CD4-positive, alpha-beta T cell (primary cell): ENCODE measurements at regions not wholly inside any gene's neighbourhood (a gene's known extent, or its start where the extent isn't known, plus 50 kb on each side); places are given as distances from the start of the nearest gene placed in this dataset.

Experiments used
- ATAC-seq: fragments of 200-7000 bp; cut with Tn5 transposase; one replicate; pipeline ENCODE4 v1.10.0; 2022; ENCODE audit warnings: mild to moderate bottlenecking; ENCODE audit not compliant: poor library complexity
- CTCF ChIA-PET: fragments of 350-600 bp; sonication (Branson Sonifier 250); formaldehyde crosslinking; loops from one replicate; lab custom pipeline; 2021; ENCODE audit warnings: antibody characterized with exemption, inconsistent platforms; lab: Charles Lee
- POLR2A ChIA-PET: fragments of 350-600 bp; sonication (Branson Sonifier 250); formaldehyde crosslinking; loops from one replicate; lab custom pipeline; 2021; ENCODE audit warnings: antibody characterized with exemption, inconsistent platforms; lab: Charles Lee
- DNase-seq, 14 experiments: peaks; one replicate each; pipeline ENCODE4 v3.0.0-alpha.2; 2013 to 2020; ENCODE audit warnings: mixed read lengths in 2 of 14
- H3K27ac ChIP-seq, 2 donors: one replicate each; pipeline versions ENCODE4 v1.5.1 to v1.7.0; 2013; ENCODE audit warnings: low read length in 2 of 2, low read depth in 1 of 2, mild to moderate bottlenecking in 1 of 2
- H3K27me3 ChIP-seq, 2 experiments: 1 replicate in 1 of 2; 2 replicates in 1 of 2; pipeline versions ENCODE4 v1.6.1 to v1.7.0; 2013; ENCODE audit warnings: low read length in 2 of 2, control low read depth in 1 of 2, mild to moderate bottlenecking in 1 of 2, moderate library complexity in 1 of 2; ENCODE audit not compliant: insufficient read depth in 2 of 2, control insufficient read depth in 1 of 2
- H3K36me3 ChIP-seq: one replicate; pipeline ENCODE4 v1.6.1; 2013; ENCODE audit warnings: low read length, control low read depth; ENCODE audit not compliant: insufficient read depth
- H3K4me1 ChIP-seq: one replicate; pipeline ENCODE4 v1.6.1; 2013; ENCODE audit warnings: low read length, control low read depth; ENCODE audit not compliant: insufficient read depth
- H3K4me3 ChIP-seq: one replicate; pipeline ENCODE4 v1.5.1; 2013; ENCODE audit warnings: mild to moderate bottlenecking, low read length, moderate library complexity
- H3K9me3 ChIP-seq, 2 experiments: 1 replicate in 1 of 2; 2 replicates in 1 of 2; pipeline versions ENCODE4 v1.6.1 to v1.7.0; 2013; ENCODE audit warnings: low read length in 2 of 2, mild to moderate bottlenecking in 2 of 2, control low read depth in 1 of 2, moderate library complexity in 1 of 2; ENCODE audit not compliant: control insufficient read depth in 1 of 2, insufficient read depth in 1 of 2
- H3K27ac Mint-ChIP-seq: one replicate; pipeline ENCODE4 v1.8.0; 2020; ENCODE audit warnings: mixed read lengths
- H3K27me3 Mint-ChIP-seq: one replicate; pipeline ENCODE4 v1.8.0; 2021; ENCODE audit warnings: mixed read lengths
- H3K36me3 Mint-ChIP-seq: one replicate; pipeline ENCODE4 v1.8.0; 2021; ENCODE audit warnings: low read depth, mixed read lengths
- H3K4me1 Mint-ChIP-seq: one replicate; pipeline ENCODE4 v1.8.0; 2021; ENCODE audit warnings: low read depth, mixed read lengths
- H3K4me3 Mint-ChIP-seq: one replicate; pipeline ENCODE4 v1.8.0; 2020; ENCODE audit warnings: mild to moderate bottlenecking, mixed read lengths
- H3K9me3 Mint-ChIP-seq: one replicate; pipeline ENCODE4 v1.8.0; 2020; ENCODE audit warnings: mixed read lengths
- CTCF ChIP-seq: fragments of 200-600 bp; IDR thresholded peaks from one replicate; pipeline ENCODE4 v1.8.0; 2022; ENCODE audit warnings: antibody characterized with exemption, mild to moderate bottlenecking
- intact Hi-C, 2 experiments: fragments of 100-400 bp; cut with DNase I in 1 of 2; cut with micrococcal nuclease in 1 of 2; formaldehyde crosslinking; loops; one replicate each; pipeline versions ENCODE4 v1.15.1 to v1.9.0; 2023 to 2025; cut with DNase I, micrococcal nuclease

- no peaks in the 10 kb centered on the region for H3K27me3 ChIP-seq
- H3K4me1 ChIP-seq: no peaks in the 10 kb centered on the region
- ChIA-PET POLR2A (no interaction called here), CTCF (no interaction called here)
- TF ChIP-seq CTCF: no peak
- Mint-ChIP-seq H3K36me3 (no peaks in the 10 kb centered on the region), H3K27me3 (no peaks in the 10 kb centered on the region), H3K9me3 (no peaks in the 10 kb centered on the region), H3K4me1 (no peaks in the 10 kb centered on the region), H3K27ac (no peak overlapping the region), H3K4me3 (no peak overlapping the region)
- no peak overlapping the region for H3K4me3 ChIP-seq
- intact Hi-C loops: no loop called here
- H3K36me3 ChIP-seq: no peaks in the 10 kb centered on the region
- H3K27ac ChIP-seq: no peak overlapping the region
- H3K9me3 ChIP-seq: no peaks in the 10 kb centered on the region
- ATAC-seq (no peak), DNase-seq (no peak)
Observed at GRCh38 chr6:104617591-104617990, 242.1 kb downstream of the HACE1 start.

GRCh38 chr6:104614394-104614793, 245.3 kb downstream of the HACE1 start:
- Histone ChIP-seq H3K36me3 (no peaks in the 10 kb centered on the region), H3K4me3 (no peak overlapping the region), H3K9me3 (no peaks in the 10 kb centered on the region), H3K4me1 (no peaks in the 10 kb centered on the region), H3K27ac (no peak overlapping the region), H3K27me3 (no peaks in the 10 kb centered on the region)
- H3K4me3 Mint-ChIP-seq: no peak overlapping the region
- no peaks in the 10 kb centered on the region for H3K9me3 Mint-ChIP-seq
- intact Hi-C loops: no loop called here
- DNase-seq (no peak), ATAC-seq (no peak)
- CTCF ChIA-PET: no interaction called here
- no peaks in the 10 kb centered on the region for H3K36me3 Mint-ChIP-seq
- no peaks in the 10 kb centered on the region for H3K4me1 Mint-ChIP-seq
- no peak overlapping the region for H3K27ac Mint-ChIP-seq
- POLR2A ChIA-PET: no interaction called here
- no peak for TF ChIP-seq CTCF
- H3K27me3 Mint-ChIP-seq: no peaks in the 10 kb centered on the region

- Mint-ChIP-seq H3K27ac (no peak overlapping the region), H3K27me3 (no peaks in the 10 kb centered on the region), H3K9me3 (no peaks in the 10 kb centered on the region), H3K36me3 (no peaks in the 10 kb centered on the region), H3K4me1 (no peaks in the 10 kb centered on the region), H3K4me3 (no peak overlapping the region)
- CTCF ChIA-PET: no interaction called here
- intact Hi-C loops: no loop called here
- Histone ChIP-seq H3K4me1 (no peaks in the 10 kb centered on the region), H3K27ac (no peak overlapping the region), H3K27me3 (no peaks in the 10 kb centered on the region), H3K4me3 (no peak overlapping the region), H3K9me3 (no peaks in the 10 kb centered on the region), H3K36me3 (no peaks in the 10 kb centered on the region)
- ATAC-seq (no peak), DNase-seq (no peak)
- TF ChIP-seq CTCF: no peak
- POLR2A ChIA-PET: no interaction called here
Observed at GRCh38 chr6:104613416-104614001, 246.2 kb downstream of the HACE1 start.
